Neural progenitor cell (in vitro differentiated cells): ENCODE measurements at regions not wholly inside any gene's neighbourhood (a gene's known extent, or its start where the extent isn't known, plus 50 kb on each side); places are given as distances from the start of the nearest gene placed in this dataset.

Source experiments
- DNase-seq: peaks from one replicate; pipeline ENCODE4 v3.0.0-alpha.2; 2016; ENCODE audit warnings: low spot score
- H2AFZ ChIP-seq: fragments of 200-600 bp; sonication (generic); replicated peaks from 2 replicates; pipeline ENCODE4 v1.6.1; 2016; ENCODE audit warnings: antibody characterized with exemption
- H3F3A ChIP-seq: fragments of 200-600 bp; sonication (generic); 2 replicates; pipeline ENCODE4 v1.6.1; 2016; ENCODE audit warnings: antibody characterized with exemption, low read depth
- H3K27ac ChIP-seq: fragments of 200-600 bp; sonication (generic); 2 replicates; pipeline ENCODE4 v1.5.1; 2016; ENCODE audit warnings: mild to moderate bottlenecking
- H3K27me3 ChIP-seq: fragments of 200-600 bp; sonication (generic); 2 replicates; pipeline ENCODE4 v1.6.1; 2016; ENCODE audit warnings: mild to moderate bottlenecking, moderate library complexity
- H3K36me3 ChIP-seq: fragments of 200-600 bp; sonication (generic); 2 replicates; pipeline ENCODE4 v1.5.1; 2016
- H3K4me1 ChIP-seq: fragments of 200-600 bp; sonication (generic); 2 replicates; pipeline ENCODE4 v1.6.1; 2016; ENCODE audit warnings: mixed run types
- H3K4me2 ChIP-seq: fragments of 200-600 bp; sonication (generic); 2 replicates; pipeline ENCODE4 v1.6.1; 2016
- H3K4me3 ChIP-seq: fragments of 200-600 bp; sonication (generic); 2 replicates; pipeline ENCODE4 v1.5.1; 2016
- H3K79me2 ChIP-seq: fragments of 200-600 bp; sonication (generic); 2 replicates; pipeline ENCODE4 v1.6.1; 2016; ENCODE audit warnings: low read depth
- H3K9ac ChIP-seq: fragments of 200-600 bp; sonication (generic); 2 replicates; pipeline ENCODE4 v1.6.1; 2016
- H3K9me3 ChIP-seq: fragments of 200-600 bp; sonication (generic); 2 replicates; pipeline ENCODE4 v1.5.1; 2016; ENCODE audit warnings: low read depth
- H4K20me1 ChIP-seq: fragments of 200-600 bp; sonication (generic); 2 replicates; pipeline ENCODE4 v1.6.1; 2016; ENCODE audit warnings: low read depth
- H3K27ac Mint-ChIP-seq: 3 replicates; pipeline ENCODE4 v1.8.0; 2021; ENCODE audit warnings: mixed read lengths
- H3K27me3 Mint-ChIP-seq: 2 replicates; pipeline ENCODE4 v1.8.0; 2022; ENCODE audit warnings: low read depth, mild to moderate bottlenecking, inconsistent platforms, moderate library complexity, mixed read lengths; ENCODE audit not compliant: insufficient read depth
- H3K36me3 Mint-ChIP-seq: 3 replicates; pipeline ENCODE4 v1.8.0; 2021; ENCODE audit warnings: mixed read lengths
- H3K4me1 Mint-ChIP-seq: 3 replicates; pipeline ENCODE4 v1.8.0; 2021; ENCODE audit warnings: mixed read lengths
- H3K4me3 Mint-ChIP-seq: 3 replicates; pipeline ENCODE4 v1.8.0; 2021; ENCODE audit warnings: mild to moderate bottlenecking, moderate library complexity, mixed read lengths
- H3K9me3 Mint-ChIP-seq: 3 replicates; pipeline ENCODE4 v1.8.0; 2020; ENCODE audit warnings: mixed read lengths
- CTCF ChIP-seq: fragments of 200-600 bp; sonication (generic); IDR thresholded peaks from 2 replicates; pipeline ENCODE4 v1.5.1; 2017; ENCODE audit warnings: antibody characterized with exemption, mild to moderate bottlenecking
- EZH2 ChIP-seq: fragments of 200-600 bp; sonication (generic); IDR thresholded peaks from 2 replicates; pipeline ENCODE4 v1.6.1; 2017; ENCODE audit warnings: antibody characterized with exemption, mild to moderate bottlenecking, moderate library complexity
- EZH2phosphoT487 ChIP-seq: fragments of 200-600 bp; sonication (generic); IDR thresholded peaks from 2 replicates; pipeline ENCODE4 v1.6.1; 2017; ENCODE audit warnings: antibody characterized with exemption

- Histone ChIP-seq H3F3A (no peaks in the 10 kb centered on the region), H3K9ac (no peak overlapping the region), H3K27me3 (no peaks in the 10 kb centered on the region), H3K4me2 (no peak overlapping the region), H2AFZ (no peak overlapping the region), H3K4me1 (no peaks in the 10 kb centered on the region), H3K9me3 (no peaks in the 10 kb centered on the region), H3K27ac (no peak overlapping the region), H3K4me3 (no peak overlapping the region), H3K79me2 (no peaks in the 10 kb centered on the region), H4K20me1 (no peaks in the 10 kb centered on the region), H3K36me3 (no peaks in the 10 kb centered on the region)
- no peak overlapping the region for H3K4me3 Mint-ChIP-seq
- H3K4me1 Mint-ChIP-seq: no peaks in the 10 kb centered on the region
- no peak for DNase-seq
- no peak overlapping the region for H3K27ac Mint-ChIP-seq
- TF ChIP-seq CTCF: no peak
- no peak for TF ChIP-seq EZH2
- no peak for TF ChIP-seq EZH2phosphoT487
- no peaks in the 10 kb centered on the region for H3K9me3 Mint-ChIP-seq
- no peaks in the 10 kb centered on the region for H3K36me3 Mint-ChIP-seq
- H3K27me3 Mint-ChIP-seq: peaks cover 3% of the 10 kb centered on the region
Measured at GRCh38 chr4:44817930-44818329, 91.6 kb upstream of the GNPDA2 start.

- no peak overlapping the region for H3K27ac ChIP-seq
- H3K4me3 ChIP-seq: no peak overlapping the region
- H3K27me3 ChIP-seq: no peaks in the 10 kb centered on the region
- H2AFZ ChIP-seq: no peak overlapping the region
- no peaks in the 10 kb centered on the region for H3K36me3 ChIP-seq
- H3K27me3 Mint-ChIP-seq: peaks cover 2% of the 10 kb centered on the region
- H3K27ac Mint-ChIP-seq: no peak overlapping the region
- no peak overlapping the region for H3K4me3 Mint-ChIP-seq
- no peaks in the 10 kb centered on the region for H3K36me3 Mint-ChIP-seq
- no peaks in the 10 kb centered on the region for H4K20me1 ChIP-seq
- no peak for DNase-seq
- H3K4me1 ChIP-seq: no peaks in the 10 kb centered on the region
- no peak overlapping the region for H3K4me2 ChIP-seq
- no peaks in the 10 kb centered on the region for H3K79me2 ChIP-seq
- no peaks in the 10 kb centered on the region for H3K9me3 Mint-ChIP-seq
- H3F3A ChIP-seq: no peaks in the 10 kb centered on the region
- no peak for TF ChIP-seq EZH2phosphoT487
- TF ChIP-seq CTCF: no peak
- no peaks in the 10 kb centered on the region for H3K4me1 Mint-ChIP-seq
- no peaks in the 10 kb centered on the region for H3K9me3 ChIP-seq
- H3K9ac ChIP-seq: no peak overlapping the region
Measured at GRCh38 chr4:44806071-44806470, 79.7 kb upstream of the GNPDA2 start.

GRCh38 chr4:44804301-44804700 is 77.9 kb upstream of the GNPDA2 start:
- no peak for TF ChIP-seq EZH2
- TF ChIP-seq CTCF: no peak
- TF ChIP-seq EZH2phosphoT487: no peak
- no peaks in the 10 kb centered on the region for H3K9me3 ChIP-seq
- H3K36me3 ChIP-seq: no peaks in the 10 kb centered on the region
- Mint-ChIP-seq H3K9me3 (peaks cover 3% of the 10 kb centered on the region), H3K27me3 (peaks cover 2% of the 10 kb centered on the region), H3K27ac (no peak overlapping the region), H3K4me3 (no peak overlapping the region), H3K4me1 (no peaks in the 10 kb centered on the region), H3K36me3 (no peaks in the 10 kb centered on the region)
- no peaks in the 10 kb centered on the region for H4K20me1 ChIP-seq
- H3K9ac ChIP-seq: no peak overlapping the region
- H2AFZ ChIP-seq: no peak overlapping the region
- H3F3A ChIP-seq: no peaks in the 10 kb centered on the region
- H3K27me3 ChIP-seq: no peaks in the 10 kb centered on the region
- H3K4me2 ChIP-seq: no peak overlapping the region
- DNase-seq: no peak
- no peaks in the 10 kb centered on the region for H3K79me2 ChIP-seq
- H3K4me1 ChIP-seq: no peaks in the 10 kb centered on the region
- H3K27ac ChIP-seq: no peak overlapping the region
- H3K4me3 ChIP-seq: no peak overlapping the region

DNA sequence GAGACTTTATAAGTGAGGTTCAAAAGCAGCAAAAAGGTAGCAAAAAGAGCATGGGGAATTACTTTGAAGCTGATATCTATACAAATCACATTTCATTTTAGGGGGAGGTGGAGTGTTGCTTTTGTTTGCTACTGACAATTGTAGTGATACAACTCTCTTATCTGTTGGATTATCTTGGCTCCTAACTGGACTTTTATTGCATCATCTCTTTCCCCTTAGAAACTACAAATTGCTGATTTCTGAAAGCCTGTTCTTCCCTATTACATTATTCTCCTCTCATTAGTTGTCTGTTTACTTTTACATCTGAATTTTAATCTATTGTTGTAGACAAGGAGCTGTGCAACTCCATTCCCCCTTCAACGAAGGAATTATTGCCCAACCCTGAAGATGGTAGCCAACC is 75.0 kb upstream of the GNPDA2 start:
- Histone ChIP-seq H3K79me2 (no peaks in the 10 kb centered on the region), H3K36me3 (no peaks in the 10 kb centered on the region), H3K4me2 (no peak overlapping the region), H2AFZ (no peak overlapping the region), H3K27me3 (no peaks in the 10 kb centered on the region), H3K4me1 (no peaks in the 10 kb centered on the region), H3K4me3 (no peak overlapping the region), H3K27ac (no peak overlapping the region), H3F3A (no peaks in the 10 kb centered on the region), H4K20me1 (no peaks in the 10 kb centered on the region), H3K9ac (no peak overlapping the region), H3K9me3 (no peaks in the 10 kb centered on the region)
- peaks cover 2% of the 10 kb centered on the region for H3K27me3 Mint-ChIP-seq
- no peak for DNase-seq
- H3K4me1 Mint-ChIP-seq: no peaks in the 10 kb centered on the region
- H3K9me3 Mint-ChIP-seq: peaks cover 16% of the 10 kb centered on the region
- H3K27ac Mint-ChIP-seq: no peak overlapping the region
- H3K4me3 Mint-ChIP-seq: no peak overlapping the region
- TF ChIP-seq EZH2phosphoT487: no peak
- no peak for TF ChIP-seq CTCF
- no peak for TF ChIP-seq EZH2
- no peaks in the 10 kb centered on the region for H3K36me3 Mint-ChIP-seq
